Suppressor macrophage treated with lipopolysaccharide for 1 hour (primary cell): ENCODE measurements at regions not wholly inside any gene's neighbourhood (a gene's known extent, or its start where the extent isn't known, plus 50 kb on each side); places are given as distances from the start of the nearest gene placed in this dataset.
A peak's percentile ranks its signal among the peaks of the same experiment; 100 is the strongest.
"Not testable (repeated sequence)": the region's sequence is repeated elsewhere in the genome, so short reads cannot be mapped to it uniquely, and the experiment has no call there.

Experiments
- DNase-seq, 3 donors: peaks; one replicate each; pipeline ENCODE4 v3.0.0-alpha.2; 2020 to 2022

- no peak for DNase-seq
Measured at GRCh38 chr9:95729669-95730368, 145.7 kb upstream of the ERCC6L2 start.

- DNase-seq: no peak
Measured at GRCh38 chr9:95729046-95729445, 146.4 kb upstream of the ERCC6L2 start.

GRCh38 chr9:95727947-95728520 lies 147.5 kb upstream of the ERCC6L2 start:
- no peak for DNase-seq

DNA sequence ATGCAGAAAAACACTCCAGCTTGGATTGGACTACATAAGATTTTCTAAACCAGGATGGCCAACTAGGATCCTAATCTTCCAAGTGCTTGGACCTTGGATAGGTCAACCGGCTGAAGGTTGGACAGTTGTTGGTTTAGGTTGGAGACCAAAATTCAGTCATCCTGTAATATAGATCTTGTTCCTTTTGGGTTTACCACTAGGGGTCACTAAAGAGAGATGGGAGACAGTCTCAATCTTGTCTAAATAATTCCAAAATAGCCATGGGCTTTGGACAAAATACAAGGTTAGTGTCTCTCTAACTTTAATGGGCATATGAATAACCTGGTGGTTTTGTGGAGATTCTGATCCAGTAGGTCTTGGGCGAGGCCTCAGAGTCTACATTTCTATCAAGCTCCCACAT lies 148.7 kb upstream of the ERCC6L2 start:
- peak; percentile 60 to 71 (median 61) for DNase-seq

DNA sequence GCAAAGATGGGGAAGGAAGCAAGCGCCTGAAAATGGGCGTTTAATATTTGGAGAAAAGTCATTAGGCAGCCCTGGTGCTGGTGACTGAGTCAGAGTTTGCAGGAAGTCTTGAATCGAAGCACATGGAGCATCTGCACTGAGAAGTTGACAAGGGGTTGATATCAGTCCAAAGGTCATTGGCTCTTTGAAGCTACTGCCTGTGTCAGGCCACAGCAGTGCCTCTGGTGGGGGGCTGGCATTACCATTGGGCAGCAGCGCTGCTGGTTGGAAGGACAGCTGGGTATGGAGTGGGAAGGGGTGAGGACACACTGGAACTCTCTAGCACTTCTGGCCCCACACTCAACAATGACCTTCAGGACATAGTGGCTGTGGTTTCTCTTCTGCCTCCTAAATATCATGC lies 150.4 kb upstream of the ERCC6L2 start:
- no peak for DNase-seq

- no peak for DNase-seq
Measured at GRCh38 chr9:95724253-95724991, 151.1 kb upstream of the ERCC6L2 start.

GRCh38 chr9:95722141-95722540 lies 153.3 kb upstream of the ERCC6L2 start:
- no peak for DNase-seq

DNA sequence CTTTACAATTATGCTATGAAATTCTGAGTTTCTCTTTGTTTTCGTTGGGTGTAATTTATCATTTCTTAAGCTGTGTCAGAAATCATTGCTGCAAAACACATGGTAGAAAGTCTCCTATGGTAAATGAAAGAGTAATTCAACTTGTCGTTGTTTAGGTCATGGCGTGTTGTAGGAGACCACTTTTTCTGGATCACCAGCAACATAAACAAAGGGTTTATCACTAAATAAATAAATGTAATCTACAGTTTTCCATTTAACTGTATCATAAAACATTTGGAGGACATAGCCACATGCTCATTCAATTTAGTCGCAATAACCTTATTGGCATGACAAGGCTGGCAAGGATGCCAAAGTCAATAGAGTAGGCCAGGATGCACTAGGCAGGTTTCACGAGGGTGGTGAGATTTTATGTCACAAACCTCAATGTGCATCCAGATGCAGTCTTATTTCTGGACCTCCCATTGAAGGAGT lies 154.4 kb upstream of the ERCC6L2 start:
- DNase-seq: no peak

DNA sequence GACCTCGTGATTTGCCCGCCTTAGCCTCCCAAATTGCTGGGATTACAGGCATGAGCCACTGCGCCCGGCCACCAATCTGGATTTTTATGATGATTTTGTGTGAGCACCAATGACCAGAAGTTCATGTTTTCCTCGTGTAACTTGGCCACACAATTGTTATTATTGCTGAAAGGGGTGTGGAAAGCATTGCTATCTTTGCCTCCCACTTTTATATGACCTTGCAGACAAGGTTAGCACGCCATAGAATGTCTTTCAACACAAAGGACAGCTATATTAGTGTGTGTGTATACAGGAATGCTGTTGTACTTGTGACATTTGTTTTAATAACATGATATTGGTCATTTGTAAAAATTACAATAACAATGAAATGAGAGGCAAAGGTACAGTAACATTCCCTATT lies 155.0 kb upstream of the ERCC6L2 start:
- no peak for DNase-seq

GRCh38 chr9:95719354-95719753 lies 156.1 kb upstream of the ERCC6L2 start:
- DNase-seq: no peak

DNA sequence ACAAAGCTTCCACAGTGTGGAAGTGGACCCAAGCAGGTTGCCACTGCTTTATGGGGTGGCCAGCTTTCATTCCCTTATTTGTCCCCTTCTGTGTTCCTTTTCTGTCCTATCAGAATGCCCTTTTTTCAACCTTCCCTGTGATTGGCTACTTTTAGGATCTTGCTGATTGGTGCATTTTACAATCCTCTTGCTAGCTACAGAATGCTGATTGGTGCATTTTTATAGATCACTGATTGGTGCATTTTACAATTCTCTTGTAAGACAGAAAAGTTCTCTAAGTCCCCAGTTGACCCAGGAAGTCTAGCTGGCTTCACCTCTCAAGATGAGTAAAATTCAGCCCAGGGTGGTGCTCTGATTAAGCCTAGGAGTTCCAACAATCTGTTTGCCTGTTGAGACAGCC lies 157.2 kb upstream of the ERCC6L2 start:
- DNase-seq: no peak

- no peak for DNase-seq
Measured at GRCh38 chr9:95715868-95716435, 159.5 kb upstream of the ERCC6L2 start.

DNA sequence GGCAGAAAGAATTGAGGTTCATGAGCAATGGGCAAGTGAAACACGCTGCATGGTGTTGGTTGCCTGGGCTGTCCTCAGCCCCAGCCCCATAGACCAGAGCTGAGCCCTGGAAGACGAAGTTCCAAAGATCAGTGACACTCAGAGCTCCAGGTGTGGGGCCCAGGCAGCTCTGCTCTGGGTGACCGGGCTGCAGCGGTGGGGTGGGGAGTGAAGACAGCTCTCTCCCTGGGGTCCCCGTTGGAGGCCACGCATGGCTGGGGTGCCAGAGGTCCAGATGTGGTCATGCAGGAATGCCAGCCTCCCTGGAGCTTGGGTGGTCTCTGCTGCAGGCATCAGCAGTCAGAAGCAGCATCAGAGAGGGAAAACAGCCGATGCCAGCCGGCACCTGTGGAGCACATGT lies 165.0 kb upstream of the ERCC6L2 start:
- DNase-seq: no peak

DNA sequence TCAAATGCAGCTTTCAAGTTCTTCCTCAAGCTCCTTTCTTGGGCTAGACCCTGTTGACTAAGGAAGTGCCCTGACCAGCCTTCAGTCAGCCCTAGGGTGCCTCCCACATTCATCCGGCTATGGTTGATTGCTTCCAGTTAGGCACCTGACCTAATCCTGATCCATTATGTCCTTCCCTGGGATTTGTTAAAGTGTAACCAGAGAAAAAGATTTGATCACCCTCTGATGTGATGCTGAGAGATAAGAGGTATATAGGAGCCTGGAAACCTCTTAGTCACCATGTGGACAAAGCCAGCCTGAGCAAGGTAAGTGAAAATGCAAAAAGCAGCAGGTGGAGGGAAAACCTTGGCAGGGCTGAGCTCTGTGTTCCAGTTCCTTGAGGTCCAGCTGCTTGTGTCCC lies 178.8 kb upstream of the ERCC6L2 start:
- DNase-seq: no peak

DNA sequence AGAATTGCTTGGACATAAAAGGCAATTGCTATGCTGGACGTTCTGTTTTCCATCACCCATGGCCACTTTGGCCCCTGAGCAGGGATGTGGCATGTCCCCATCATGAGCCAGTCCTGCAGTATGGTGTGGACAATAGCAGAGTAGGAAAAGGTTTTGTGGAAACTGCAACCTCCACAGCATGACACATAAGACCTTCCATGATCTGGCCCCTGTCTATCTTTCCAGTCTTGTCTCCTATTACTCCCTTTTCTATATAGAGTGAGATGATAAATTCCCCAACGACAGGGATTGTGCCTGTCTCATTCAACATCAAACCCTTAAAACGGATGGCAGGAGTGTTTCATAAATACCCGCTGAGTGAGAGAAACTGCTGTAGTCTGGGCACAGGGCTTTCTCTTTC lies 174.7 kb upstream of the PTCH1 start:
- no peak for DNase-seq

GRCh38 chr9:95689669-95690068 lies 172.9 kb upstream of the PTCH1 start:
- no peak for DNase-seq

DNA sequence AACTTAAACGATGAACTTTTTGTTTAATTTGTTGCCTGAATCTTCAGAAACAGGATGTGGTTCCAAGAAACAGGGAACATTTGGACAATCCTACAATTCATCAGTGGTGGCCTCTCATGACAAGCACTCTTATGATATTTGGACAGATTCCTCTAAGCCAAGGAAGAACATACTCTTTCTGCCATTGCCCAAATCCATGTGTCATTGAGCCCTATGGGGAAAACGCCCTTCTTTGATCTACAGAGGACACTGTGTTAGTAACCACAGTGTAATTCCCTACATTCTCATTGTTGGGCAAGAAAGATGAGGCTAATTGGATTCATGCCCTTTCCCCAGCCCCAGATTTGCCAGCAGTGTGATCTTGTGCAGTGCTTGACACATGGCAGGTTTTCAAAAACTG lies 167.7 kb upstream of the PTCH1 start:
- no peak for DNase-seq

DNA sequence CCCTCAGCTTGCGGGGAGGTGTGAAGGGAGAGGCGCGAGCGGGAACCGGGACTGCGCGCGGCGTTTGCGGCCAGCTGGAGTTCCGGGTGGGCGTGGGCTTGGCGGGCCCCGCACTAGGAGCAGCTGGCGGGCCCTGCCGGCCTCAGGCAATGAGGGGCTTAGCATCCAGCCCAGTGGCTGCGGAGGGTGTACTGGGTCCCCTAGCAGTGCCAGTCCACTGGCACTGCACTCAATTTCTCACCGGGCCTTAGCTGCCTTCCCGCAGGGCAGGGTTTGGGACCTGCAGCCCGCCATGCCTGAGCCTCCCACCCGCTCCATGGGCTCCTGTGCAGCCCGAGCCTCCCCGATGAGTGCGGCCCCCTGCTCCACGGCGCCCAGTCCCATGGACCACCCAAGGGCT lies 163.5 kb upstream of the PTCH1 start:
- DNase-seq: not testable (repeated sequence)

GRCh38 chr9:95679874-95680273 lies 163.1 kb upstream of the PTCH1 start:
- no peak for DNase-seq

DNA sequence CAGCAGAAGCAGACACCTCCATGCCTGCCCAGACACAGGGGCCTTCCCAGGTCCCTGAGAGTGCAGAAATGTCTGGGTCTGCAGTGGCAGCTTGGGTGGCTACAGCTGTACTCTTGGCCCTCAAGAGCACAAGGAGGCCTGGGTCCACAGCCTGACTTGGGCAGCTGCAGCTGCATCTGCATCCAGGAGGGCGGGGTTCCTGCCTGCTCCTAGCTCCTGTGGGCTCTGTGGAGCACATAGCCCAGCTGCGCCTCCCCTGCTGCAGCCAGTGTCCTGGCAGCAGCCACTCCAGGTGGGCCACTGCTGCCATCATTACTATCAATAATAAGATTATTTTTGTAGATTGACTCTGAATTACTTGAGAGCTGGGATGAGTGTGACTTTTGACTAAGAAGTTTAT lies 162.0 kb upstream of the PTCH1 start:
- no peak for DNase-seq

GRCh38 chr9:95670122-95670521 lies 153.4 kb upstream of the PTCH1 start:
- no peak for DNase-seq

GRCh38 chr9:95669253-95669652 lies 152.5 kb upstream of the PTCH1 start:
- no peak for DNase-seq

DNA sequence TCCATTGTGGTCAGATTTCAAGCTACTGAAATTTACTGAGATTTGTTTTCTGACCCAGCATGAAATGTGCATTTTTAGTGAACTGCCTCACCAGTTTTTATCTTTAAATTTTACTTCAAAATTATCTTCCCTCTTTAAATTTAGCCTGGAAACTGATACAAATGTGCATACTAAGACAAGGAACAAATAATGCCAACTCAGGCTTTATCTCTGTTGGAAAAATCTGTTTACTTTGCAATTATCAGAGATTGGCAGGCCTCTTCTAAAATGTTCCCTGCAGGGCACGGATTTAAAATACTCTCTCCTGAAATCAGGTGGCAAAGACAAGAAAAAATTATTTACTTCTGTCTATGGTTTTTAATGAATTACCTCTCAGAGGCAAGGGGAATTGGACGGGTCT lies 151.0 kb upstream of the PTCH1 start:
- DNase-seq: no peak

DNA sequence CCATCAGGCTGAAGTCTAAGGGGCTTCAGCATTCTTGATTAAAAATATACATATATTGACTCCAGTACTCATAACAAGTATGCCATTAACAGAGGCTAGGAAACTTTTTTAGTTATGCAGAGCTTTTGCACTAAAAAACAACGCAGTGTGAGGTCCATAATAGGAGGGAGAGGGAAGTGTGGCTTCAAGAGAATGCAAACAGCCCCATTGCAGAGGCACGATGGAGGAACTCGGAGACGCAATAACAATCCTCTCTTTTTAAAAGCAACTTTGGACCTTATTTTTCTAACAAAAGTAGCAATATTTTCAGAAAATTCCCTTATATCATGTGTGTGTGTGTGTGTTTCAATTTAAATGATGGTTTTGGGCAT lies 150.0 kb upstream of the PTCH1 start:
- DNase-seq: no peak
